Loucy (cell line): ENCODE measurements at regions not wholly inside any gene's neighbourhood (a gene's known extent, or its start where the extent isn't known, plus 50 kb on each side); places are given as distances from the start of the nearest gene placed in this dataset.
"Not testable (repeated sequence)": the region's sequence is repeated elsewhere in the genome, so short reads cannot be mapped to it uniquely, and the experiment has no call there.

Experiments used
- H2AFZ ChIP-seq: fragments of 200-600 bp; sonication (generic); 2 replicates; pipeline ENCODE4 v1.6.0; 2016; ENCODE audit warnings: antibody characterized with exemption, mild to moderate bottlenecking, low read length, moderate library complexity
- H3F3A ChIP-seq: fragments of 200-600 bp; 2 replicates; pipeline ENCODE4 v1.6.0; 2016; ENCODE audit warnings: antibody characterized with exemption, low read depth, mild to moderate bottlenecking
- H3K27me3 ChIP-seq: fragments of 200-600 bp; sonication (generic); 2 replicates; pipeline ENCODE4 v1.6.1; 2014; ENCODE audit warnings: low read length, mild to moderate bottlenecking; ENCODE audit not compliant: insufficient read depth, poor library complexity, severe bottlenecking
- H3K36me3 ChIP-seq: fragments of 200-600 bp; sonication (generic); 2 replicates; pipeline ENCODE4 v1.6.1; 2016; ENCODE audit warnings: low read length; ENCODE audit not compliant: insufficient read depth
- H3K4me1 ChIP-seq: fragments of 200-600 bp; sonication (generic); 2 replicates; pipeline ENCODE4 v1.5.1; 2014; ENCODE audit warnings: low read length, mild to moderate bottlenecking; ENCODE audit not compliant: insufficient read depth, poor library complexity, severe bottlenecking
- H3K4me2 ChIP-seq: fragments of 200-600 bp; sonication (generic); 2 replicates; pipeline ENCODE4 v1.6.0; 2014; ENCODE audit warnings: antibody characterized with exemption, low read length, low read depth, mild to moderate bottlenecking; ENCODE audit not compliant: poor library complexity, severe bottlenecking
- H3K4me3 ChIP-seq: fragments of 200-600 bp; sonication (generic); 2 replicates; pipeline ENCODE4 v1.5.1; 2014; ENCODE audit warnings: low read length, mild to moderate bottlenecking, mixed read lengths; ENCODE audit not compliant: poor library complexity, severe bottlenecking
- H3K79me2 ChIP-seq: fragments of 200-600 bp; sonication (generic); 2 replicates; pipeline ENCODE4 v1.6.1; 2014; ENCODE audit warnings: low read length; ENCODE audit not compliant: insufficient read depth
- H3K9ac ChIP-seq: fragments of 200-600 bp; sonication (generic); 2 replicates; pipeline ENCODE4 v1.6.0; 2014; ENCODE audit warnings: mild to moderate bottlenecking, low read depth, low read length, moderate library complexity; ENCODE audit not compliant: poor library complexity, severe bottlenecking
- H3K9me2 ChIP-seq: fragments of 200-600 bp; sonication (generic); replicated peaks from 2 replicates; pipeline ENCODE4 v1.6.1; 2016; ENCODE audit warnings: low read depth, low read length, mixed read lengths
- H3K9me3 ChIP-seq: fragments of 200-600 bp; sonication (generic); 2 replicates; pipeline ENCODE4 v1.6.1; 2014; ENCODE audit warnings: mild to moderate bottlenecking, antibody characterized with exemption, low read length, low read depth; ENCODE audit not compliant: insufficient read depth
- H4K20me1 ChIP-seq: fragments of 200-600 bp; sonication (generic); 2 replicates; pipeline ENCODE4 v1.6.0; 2014; ENCODE audit warnings: antibody characterized with exemption, low read length, mild to moderate bottlenecking; ENCODE audit not compliant: insufficient read depth, poor library complexity, severe bottlenecking
- CTCF ChIP-seq: fragments of 200-600 bp; sonication (generic); conservative IDR thresholded peaks from 2 replicates; pipeline ENCODE4 v1.5.1; 2014; ENCODE audit warnings: mild to moderate bottlenecking, antibody characterized with exemption, low read length
- EZH2phosphoT487 ChIP-seq: fragments of 200-600 bp; IDR thresholded peaks from 2 replicates; pipeline ENCODE4 v1.6.1; 2018; ENCODE audit warnings: antibody characterized with exemption, mild to moderate bottlenecking, moderate library complexity, borderline replicate concordance

- not testable (repeated sequence) for H3K9me3 ChIP-seq, H3K9me2 ChIP-seq
Measured at GRCh38 chr15:20301041-20301390, 240.6 kb downstream of the GOLGA6L6 start.

GRCh38 chr15:20300351-20301040 lies 241.1 kb downstream of the GOLGA6L6 start:
- not testable (repeated sequence) for H3K9me3 ChIP-seq, H3K79me2 ChIP-seq, H4K20me1 ChIP-seq, H3K4me3 ChIP-seq, H3F3A ChIP-seq, H2AFZ ChIP-seq, H3K36me3 ChIP-seq, H3K9ac ChIP-seq, H3K4me2 ChIP-seq, H3K27me3 ChIP-seq, H3K4me1 ChIP-seq, H3K9me2 ChIP-seq

More at GRCh38 chr15:20301041-20301390, 240.6 kb downstream of the GOLGA6L6 start:
- not testable (repeated sequence) for H3K4me3 ChIP-seq, H3K4me1 ChIP-seq, H3K4me2 ChIP-seq, H4K20me1 ChIP-seq, H3K79me2 ChIP-seq, H3K36me3 ChIP-seq, H2AFZ ChIP-seq, H3K9ac ChIP-seq, H3K27me3 ChIP-seq, H3F3A ChIP-seq

GRCh38 chr15:20297603-20298123 lies 243.9 kb downstream of the GOLGA6L6 start:
- not testable (repeated sequence) for H3K36me3 ChIP-seq, H3K4me2 ChIP-seq, H3K27me3 ChIP-seq, H3K79me2 ChIP-seq, H2AFZ ChIP-seq, H4K20me1 ChIP-seq, H3F3A ChIP-seq, H3K9me2 ChIP-seq, H3K9me3 ChIP-seq, H3K9ac ChIP-seq, H3K4me1 ChIP-seq, H3K4me3 ChIP-seq

- not testable (repeated sequence) for H3K4me3 ChIP-seq, H3K79me2 ChIP-seq, H4K20me1 ChIP-seq, H3K9ac ChIP-seq, H3K4me2 ChIP-seq, H3K36me3 ChIP-seq, H3K9me3 ChIP-seq, H3F3A ChIP-seq, H3K4me1 ChIP-seq, H2AFZ ChIP-seq, H3K9me2 ChIP-seq, H3K27me3 ChIP-seq
Measured at GRCh38 chr15:20296261-20296660, 245.3 kb downstream of the GOLGA6L6 start.

GRCh38 chr15:20295238-20295811 lies 246.3 kb downstream of the GOLGA6L6 start:
- Histone ChIP-seq H3K4me2 (no peak overlapping the region), H3K9ac (no peak overlapping the region), H3K9me2 (no peaks in the 10 kb centered on the region), H3K79me2 (no peaks in the 10 kb centered on the region), H3K4me3 (no peak overlapping the region), H3K9me3 (no peaks in the 10 kb centered on the region), H4K20me1 (no peaks in the 10 kb centered on the region), H3K4me1 (no peaks in the 10 kb centered on the region), H3K36me3 (no peaks in the 10 kb centered on the region), H3F3A (no peaks in the 10 kb centered on the region), H3K27me3 (no peaks in the 10 kb centered on the region), H2AFZ (no peak overlapping the region)
- no peak for TF ChIP-seq EZH2phosphoT487
- no peak for TF ChIP-seq CTCF
